Peyer's patch (tissue), 4 donors: ENCODE measurements at regions not wholly inside any gene's neighbourhood (a gene's known extent, or its start where the extent isn't known, plus 50 kb on each side); places are given as distances from the start of the nearest gene placed in this dataset.

Source experiments
- CTCF ChIP-seq, 6 experiments: fragments of 450-650 bp in 4 of 6; fragments of 200-600 bp in 2 of 6; sonication (generic) in 1 of 6; IDR thresholded peaks; one replicate each; pipeline ENCODE4 v1.5.1; 2017 to 2019; ENCODE audit warnings: antibody characterized with exemption in 6 of 6, mild to moderate bottlenecking in 3 of 6, moderate library complexity in 1 of 6
- POLR2A ChIP-seq, 2 donors: fragments of 450-650 bp; IDR thresholded peaks; one replicate each; pipeline ENCODE4 v1.5.1; 2017; ENCODE audit warnings: antibody characterized with exemption in 2 of 2, mild to moderate bottlenecking in 2 of 2, moderate library complexity in 2 of 2

- TF ChIP-seq CTCF (IDR thresholded peaks at IDR 0.05): no peak
- no peak for TF ChIP-seq POLR2A (IDR thresholded peaks at IDR 0.05)
Observed at GRCh38 chr7:9226500-9226899, 793.1 kb downstream of the NXPH1 start.
